ENCODE measurements at regions not wholly inside any gene's neighbourhood (a gene's known extent, or its start where the extent isn't known, plus 50 kb on each side); places are given as distances from the start of the nearest gene placed in this dataset.

DNA sequence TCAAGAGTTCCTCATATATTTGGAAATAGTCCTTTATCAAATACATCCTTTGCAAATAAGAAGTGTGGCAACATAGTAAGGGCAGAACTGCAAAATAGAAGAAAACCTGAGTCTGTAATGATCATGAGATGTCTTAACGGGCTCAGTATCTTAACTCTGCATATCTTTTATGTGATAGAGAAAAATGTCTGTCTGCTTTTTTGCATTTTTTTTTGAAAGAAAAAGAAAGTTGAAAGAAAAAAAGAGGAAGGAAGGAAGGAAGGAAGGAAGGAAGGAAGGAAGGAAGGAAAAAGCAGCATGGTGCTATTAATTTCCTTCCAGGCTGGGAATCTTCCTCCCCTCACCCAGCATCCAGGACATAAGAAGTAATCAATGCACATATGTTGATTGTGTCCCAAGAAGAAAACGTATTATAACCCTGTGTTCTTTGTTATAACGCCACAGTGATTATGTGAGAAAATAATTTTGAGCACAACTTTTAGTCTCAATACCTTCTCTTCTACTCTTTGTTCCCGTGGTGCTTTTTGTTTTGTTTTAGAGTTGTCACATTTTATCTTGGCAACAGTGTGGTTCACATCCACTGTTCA is 58.7 kb upstream of the PCSK2 start:
- Mint-ChIP-seq H3K27me3 (ENCODE audit: insufficient read depth) (no peaks in the 10 kb centered on the region), H3K4me1 (ENCODE audit: low read depth) (no peaks in the 10 kb centered on the region), H3K4me3 (no peak overlapping the region), H3K27ac (no peak overlapping the region), H3K36me3 (ENCODE audit: low read depth) (no peaks in the 10 kb centered on the region; the same call in 1 of the 2 replicates), H3K9me3 (peaks cover 34% of the 10 kb centered on the region; the same call in 1 of the 2 replicates)
- DNase-seq = no peak
- TF ChIP-seq, protein P1, sequence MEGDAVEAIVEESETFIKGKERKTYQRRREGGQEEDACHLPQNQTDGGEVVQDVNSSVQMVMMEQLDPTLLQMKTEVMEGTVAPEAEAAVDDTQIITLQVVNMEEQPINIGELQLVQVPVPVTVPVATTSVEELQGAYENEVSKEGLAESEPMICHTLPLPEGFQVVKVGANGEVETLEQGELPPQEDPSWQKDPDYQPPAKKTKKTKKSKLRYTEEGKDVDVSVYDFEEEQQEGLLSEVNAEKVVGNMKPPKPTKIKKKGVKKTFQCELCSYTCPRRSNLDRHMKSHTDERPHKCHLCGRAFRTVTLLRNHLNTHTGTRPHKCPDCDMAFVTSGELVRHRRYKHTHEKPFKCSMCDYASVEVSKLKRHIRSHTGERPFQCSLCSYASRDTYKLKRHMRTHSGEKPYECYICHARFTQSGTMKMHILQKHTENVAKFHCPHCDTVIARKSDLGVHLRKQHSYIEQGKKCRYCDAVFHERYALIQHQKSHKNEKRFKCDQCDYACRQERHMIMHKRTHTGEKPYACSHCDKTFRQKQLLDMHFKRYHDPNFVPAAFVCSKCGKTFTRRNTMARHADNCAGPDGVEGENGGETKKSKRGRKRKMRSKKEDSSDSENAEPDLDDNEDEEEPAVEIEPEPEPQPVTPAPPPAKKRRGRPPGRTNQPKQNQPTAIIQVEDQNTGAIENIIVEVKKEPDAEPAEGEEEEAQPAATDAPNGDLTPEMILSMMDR (IDR thresholded peaks at IDR 0.05) = no peak

DNA sequence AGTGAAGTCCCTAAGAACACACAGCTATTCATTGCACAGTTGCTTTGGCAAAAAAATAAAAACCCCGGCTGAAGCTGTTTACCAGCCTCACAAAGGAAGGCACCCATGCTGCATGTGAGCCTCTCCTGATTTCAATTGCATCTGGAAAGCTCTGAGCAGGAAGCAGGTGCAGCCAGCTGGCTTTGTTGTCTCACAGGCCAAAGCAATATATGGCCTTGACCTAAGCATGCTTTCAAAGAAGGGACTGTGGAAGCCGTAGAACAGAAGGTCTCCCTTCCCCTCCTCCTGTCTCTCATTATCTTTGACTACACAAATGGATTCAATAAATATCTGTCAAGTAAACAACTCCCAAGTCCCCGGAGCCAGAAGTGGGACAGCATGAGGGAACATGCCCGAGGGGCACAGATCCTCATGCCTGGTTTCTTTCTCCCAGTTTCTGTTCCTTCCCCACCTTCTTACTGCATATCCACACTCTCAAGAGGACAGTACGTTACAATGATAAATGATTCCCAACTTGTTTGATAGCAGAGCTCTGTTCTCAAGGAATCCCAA is 57.2 kb upstream of the PCSK2 start:
- Mint-ChIP-seq H3K4me3 (no peak overlapping the region), H3K4me1 (ENCODE audit: low read depth) (no peaks in the 10 kb centered on the region), H3K9me3 (peaks cover 35% of the 10 kb centered on the region), H3K36me3 (ENCODE audit: low read depth) (no peaks in the 10 kb centered on the region; the same call in 1 of the 2 replicates), H3K27me3 (ENCODE audit: insufficient read depth) (no peaks in the 10 kb centered on the region), H3K27ac (no peak overlapping the region)
- no peak for DNase-seq
- TF ChIP-seq, protein P1 (IDR thresholded peaks at IDR 0.05) = no peak

DNA sequence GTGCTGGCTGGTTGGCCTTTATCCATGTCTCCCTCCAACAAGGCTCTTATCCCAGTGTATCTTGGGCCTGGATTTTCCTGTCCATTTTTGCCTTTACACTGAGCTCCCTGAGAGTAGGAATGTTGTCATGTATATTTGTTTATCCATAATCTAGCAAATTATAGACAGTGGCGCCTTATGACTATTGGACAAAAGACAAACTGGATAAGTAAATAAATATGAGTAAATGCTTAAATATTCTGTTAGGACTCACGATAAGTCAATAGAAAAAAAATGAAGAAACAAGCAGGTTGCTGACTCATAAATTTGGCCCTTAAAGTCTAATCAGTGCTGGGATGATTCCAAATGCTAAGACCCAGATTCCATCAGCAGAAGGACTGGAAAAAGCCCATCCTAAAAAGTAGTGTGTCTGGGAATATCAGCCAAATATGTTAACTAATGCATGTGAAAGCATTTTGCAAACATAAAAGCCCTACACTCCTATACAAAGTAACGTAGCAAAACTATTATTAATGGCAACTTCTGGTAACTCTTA is 55.0 kb upstream of the PCSK2 start:
- Mint-ChIP-seq H3K27me3 (ENCODE audit: insufficient read depth) (no peaks in the 10 kb centered on the region), H3K4me1 (ENCODE audit: low read depth) (no peaks in the 10 kb centered on the region), H3K36me3 (ENCODE audit: low read depth) (no peaks in the 10 kb centered on the region; the same call in 1 of the 2 replicates), H3K9me3 (peaks cover 38% of the 10 kb centered on the region), H3K4me3 (no peak overlapping the region), H3K27ac (no peak overlapping the region)
- no peak for DNase-seq
- TF ChIP-seq, protein P1 (IDR thresholded peaks at IDR 0.05) = no peak

DNA sequence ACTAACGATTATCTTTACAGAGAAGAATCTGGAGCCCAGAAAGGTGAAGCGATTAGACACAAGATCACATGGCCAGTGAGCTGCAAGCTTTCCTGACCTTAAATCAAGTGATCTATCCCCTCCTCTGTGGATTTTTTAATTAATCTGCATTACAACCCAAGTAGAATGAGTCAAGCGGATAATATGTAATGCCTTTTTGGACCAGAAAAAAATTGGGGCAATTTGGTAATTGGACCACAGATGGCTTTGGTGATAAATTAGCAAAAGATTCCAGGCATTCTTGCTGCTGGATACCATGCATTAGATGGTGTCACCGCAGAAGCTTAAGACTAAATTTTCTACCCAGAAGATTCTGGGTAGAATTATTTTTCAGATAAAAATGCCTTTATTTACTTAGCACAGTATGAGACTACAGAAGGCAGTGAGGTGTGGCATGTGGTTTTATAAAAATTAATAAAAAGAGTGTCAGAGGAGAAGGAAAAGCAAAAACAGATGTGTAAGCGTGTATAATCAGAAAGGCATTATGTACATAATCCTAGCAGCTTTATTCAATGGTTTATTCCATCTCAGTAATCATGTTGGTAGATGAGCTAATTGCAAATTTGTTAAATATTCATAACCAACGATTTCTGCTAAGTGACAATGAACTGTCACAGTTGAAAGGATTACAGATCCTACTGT is 53.9 kb upstream of the PCSK2 start:
- H3K9me3 Mint-ChIP-seq = peaks cover 40% of the 10 kb centered on the region
- H3K4me3 Mint-ChIP-seq = no peak overlapping the region
- no peaks in the 10 kb centered on the region for H3K4me1 Mint-ChIP-seq (ENCODE audit: low read depth)
- H3K36me3 Mint-ChIP-seq (ENCODE audit: low read depth) = no peaks in the 10 kb centered on the region; the same call in 1 of the 2 replicates
- DNase-seq = no peak
- H3K27me3 Mint-ChIP-seq (ENCODE audit: insufficient read depth) = no peaks in the 10 kb centered on the region
- TF ChIP-seq, protein P1 (IDR thresholded peaks at IDR 0.05) = no peak
- no peak overlapping the region for H3K27ac Mint-ChIP-seq

All from HFFc6 (cell line).